Skeletal muscle tissue (tissue), 3 donors: ENCODE measurements at regions not wholly inside any gene's neighbourhood (a gene's known extent, or its start where the extent isn't known, plus 50 kb on each side); places are given as distances from the start of the nearest gene placed in this dataset.
"Not testable (repeated sequence)": the region's sequence is repeated elsewhere in the genome, so short reads cannot be mapped to it uniquely, and the experiment has no call there.

ENCODE experiments used
- H3K27ac ChIP-seq: one replicate; pipeline ENCODE4 v1.7.0; 2013; ENCODE audit warnings: mild to moderate bottlenecking, low read depth, low read length, inconsistent platforms
- H3K27me3 ChIP-seq, 3 donors: one replicate each; pipeline ENCODE4 v1.7.0; 2013; ENCODE audit warnings: low read length in 3 of 3; ENCODE audit not compliant: control insufficient read depth in 3 of 3, insufficient read depth in 3 of 3
- H3K36me3 ChIP-seq, 3 donors: one replicate each; pipeline ENCODE4 v1.7.0; 2013; ENCODE audit warnings: low read length in 3 of 3; ENCODE audit not compliant: control insufficient read depth in 3 of 3, insufficient read depth in 3 of 3
- H3K4me1 ChIP-seq, 3 donors: one replicate each; pipeline ENCODE4 v1.7.0; 2013; ENCODE audit warnings: low read length in 3 of 3, mild to moderate bottlenecking in 3 of 3; ENCODE audit not compliant: control insufficient read depth in 3 of 3, insufficient read depth in 3 of 3
- H3K4me3 ChIP-seq, 3 donors: one replicate each; pipeline ENCODE4 v1.7.0; 2013; ENCODE audit warnings: low read length in 3 of 3
- H3K9ac ChIP-seq, 3 donors: one replicate each; pipeline ENCODE4 v1.7.0; 2013; ENCODE audit warnings: low read length in 3 of 3, mild to moderate bottlenecking in 3 of 3, moderate library complexity in 2 of 3, low read depth in 1 of 3
- H3K9me3 ChIP-seq, 3 donors: one replicate each; pipeline ENCODE4 v1.7.0; 2013; ENCODE audit warnings: low read length in 3 of 3; ENCODE audit not compliant: control insufficient read depth in 3 of 3
- donor health status: Osteomylitis.

- Histone ChIP-seq H3K27me3 (no peaks in the 10 kb centered on the region), H3K9ac (no peak overlapping the region), H3K4me3 (no peak overlapping the region), H3K9me3 (peaks cover 0 to 2% (median 0%) of the 10 kb centered on the region in 3 donors), H3K36me3 (no peaks in the 10 kb centered on the region), H3K27ac (no peak overlapping the region), H3K4me1 (no peaks in the 10 kb centered on the region)
Observed at GRCh38 chr5:145463634-145464033, 371.5 kb downstream of the PRELID2 start.

- no peak overlapping the region for H3K27ac ChIP-seq
- H3K27me3 ChIP-seq = no peaks in the 10 kb centered on the region
- no peak overlapping the region for H3K9ac ChIP-seq
- H3K4me3 ChIP-seq = no peak overlapping the region
- H3K4me1 ChIP-seq = no peaks in the 10 kb centered on the region
- H3K36me3 ChIP-seq = no peaks in the 10 kb centered on the region
- peaks cover 0 to 2% (median 0%) of the 10 kb centered on the region in 3 donors for H3K9me3 ChIP-seq
Observed at GRCh38 chr5:145462525-145462924, 372.6 kb downstream of the PRELID2 start.

GRCh38 chr5:145450286-145450885 is 384.8 kb downstream of the PRELID2 start:
- Histone ChIP-seq H3K27ac (no peak overlapping the region), H3K36me3 (no peaks in the 10 kb centered on the region), H3K4me3 (no peak overlapping the region), H3K9me3 (no peaks in the 10 kb centered on the region), H3K4me1 (no peaks in the 10 kb centered on the region), H3K27me3 (no peaks in the 10 kb centered on the region), H3K9ac (no peak overlapping the region)

GRCh38 chr5:145449794-145450193 is 385.3 kb downstream of the PRELID2 start:
- Histone ChIP-seq H3K4me1 (no peaks in the 10 kb centered on the region), H3K36me3 (no peaks in the 10 kb centered on the region), H3K9ac (no peak overlapping the region), H3K27me3 (no peaks in the 10 kb centered on the region), H3K4me3 (no peak overlapping the region), H3K27ac (no peak overlapping the region), H3K9me3 (no peaks in the 10 kb centered on the region)

GRCh38 chr5:145446875-145447274 is 388.3 kb downstream of the PRELID2 start:
- H3K9ac ChIP-seq, H3K9me3 ChIP-seq, H3K27ac ChIP-seq, H3K36me3 ChIP-seq, H3K4me1 ChIP-seq, H3K4me3 ChIP-seq, H3K27me3 ChIP-seq: not testable (repeated sequence)

GRCh38 chr5:145446412-145446811 is 388.7 kb downstream of the PRELID2 start:
- H3K9me3 ChIP-seq = no peaks in the 10 kb centered on the region
- H3K4me3 ChIP-seq = no peak overlapping the region
- H3K27me3 ChIP-seq = no peaks in the 10 kb centered on the region
- no peak overlapping the region for H3K27ac ChIP-seq
- peaks cover 0 to 3% (median 0%) of the 10 kb centered on the region in 3 donors for H3K4me1 ChIP-seq
- H3K36me3 ChIP-seq = no peaks in the 10 kb centered on the region
- H3K9ac ChIP-seq = no peak overlapping the region

GRCh38 chr5:145445027-145445426 is 390.1 kb downstream of the PRELID2 start:
- Histone ChIP-seq H3K4me3 (no peak overlapping the region), H3K27ac (no peak overlapping the region), H3K9ac (no peak overlapping the region), H3K9me3 (no peaks in the 10 kb centered on the region), H3K36me3 (no peaks in the 10 kb centered on the region), H3K27me3 (no peaks in the 10 kb centered on the region), H3K4me1 (peaks cover 0 to 3% (median 0%) of the 10 kb centered on the region in 3 donors)

GRCh38 chr5:145443964-145444363 is 391.2 kb downstream of the PRELID2 start:
- Histone ChIP-seq H3K36me3 (no peaks in the 10 kb centered on the region), H3K9me3 (no peaks in the 10 kb centered on the region), H3K27ac (no peak overlapping the region), H3K27me3 (no peaks in the 10 kb centered on the region), H3K4me1 (peaks cover 0 to 3% (median 0%) of the 10 kb centered on the region in 3 donors), H3K9ac (no peak overlapping the region), H3K4me3 (no peak overlapping the region)

GRCh38 chr5:145443366-145443765 is 391.8 kb downstream of the PRELID2 start:
- Histone ChIP-seq H3K9ac (no peak overlapping the region), H3K36me3 (no peaks in the 10 kb centered on the region), H3K9me3 (no peaks in the 10 kb centered on the region), H3K4me3 (no peak overlapping the region), H3K4me1 (peaks cover 0 to 3% (median 0%) of the 10 kb centered on the region in 3 donors), H3K27me3 (no peaks in the 10 kb centered on the region), H3K27ac (no peak overlapping the region)

- H3K4me3 ChIP-seq, H3K36me3 ChIP-seq, H3K9ac ChIP-seq, H3K27ac ChIP-seq, H3K27me3 ChIP-seq, H3K9me3 ChIP-seq, H3K4me1 ChIP-seq: not testable (repeated sequence)
Observed at GRCh38 chr5:145442661-145443060, 392.5 kb downstream of the PRELID2 start.
